Thyroid gland (tissue), 4 donors: ENCODE measurements at regions not wholly inside any gene's neighbourhood (a gene's known extent, or its start where the extent isn't known, plus 50 kb on each side); places are given as distances from the start of the nearest gene placed in this dataset.

Experiments
- DNase-seq, 2 donors: peaks; one replicate each; pipeline ENCODE4 v3.0.0-alpha.2; 2019
- H3K27ac ChIP-seq, 3 donors: fragments of 200-600 bp; sonication (generic); 1 replicate in 2 of 3; 2 replicates in 1 of 3; pipeline ENCODE4 v1.5.1; 2016 to 2019; ENCODE audit warnings: mild to moderate bottlenecking in 1 of 3, moderate library complexity in 1 of 3
- H3K27me3 ChIP-seq: fragments of 200-600 bp; sonication (generic); one replicate; pipeline ENCODE4 v1.5.1; 2019
- H3K36me3 ChIP-seq, 2 donors: fragments of 200-600 bp; sonication (generic); one replicate each; pipeline ENCODE4 v1.5.1; 2016 to 2019
- H3K4me1 ChIP-seq, 2 donors: fragments of 200-600 bp; sonication (generic); one replicate each; pipeline ENCODE4 v1.5.1; 2017 to 2019
- H3K4me3 ChIP-seq, 3 donors: fragments of 200-600 bp; sonication (generic); replicated peaks in 1 of 3; 1 replicate in 2 of 3; 2 replicates in 1 of 3; pipeline ENCODE4 v1.5.1; 2016; ENCODE audit warnings: mild to moderate bottlenecking in 1 of 3
- H3K9me3 ChIP-seq: fragments of 200-600 bp; sonication (generic); one replicate; pipeline ENCODE4 v1.5.1; 2017
- CTCF ChIP-seq, 6 experiments: fragments of 200-600 bp in 3 of 6; fragments of 450-650 bp in 3 of 6; sonication (generic) in 3 of 6; IDR thresholded peaks; one replicate each; pipeline ENCODE4 v1.5.1; 2016 to 2019; ENCODE audit warnings: antibody characterized with exemption in 6 of 6, mild to moderate bottlenecking in 2 of 6, inconsistent platforms in 1 of 6, moderate library complexity in 1 of 6
- POLR2A ChIP-seq, 2 donors: fragments of 450-650 bp; IDR thresholded peaks; one replicate each; pipeline ENCODE4 v1.6.1; 2017; ENCODE audit warnings: antibody characterized with exemption in 2 of 2, mild to moderate bottlenecking in 2 of 2, moderate library complexity in 1 of 2
- WGBS, 2 donors: methylation state at CpG; one replicate each; pipeline ENCODE4 v1.1.5; 2017; 5-methylcytosine and 5-hydroxymethylcytosine counted together
- intact Hi-C: fragments of 100-400 bp; cut with DNase I; formaldehyde crosslinking; loops from one replicate; pipeline ENCODE4 v1.15.1; 2023

DNA sequence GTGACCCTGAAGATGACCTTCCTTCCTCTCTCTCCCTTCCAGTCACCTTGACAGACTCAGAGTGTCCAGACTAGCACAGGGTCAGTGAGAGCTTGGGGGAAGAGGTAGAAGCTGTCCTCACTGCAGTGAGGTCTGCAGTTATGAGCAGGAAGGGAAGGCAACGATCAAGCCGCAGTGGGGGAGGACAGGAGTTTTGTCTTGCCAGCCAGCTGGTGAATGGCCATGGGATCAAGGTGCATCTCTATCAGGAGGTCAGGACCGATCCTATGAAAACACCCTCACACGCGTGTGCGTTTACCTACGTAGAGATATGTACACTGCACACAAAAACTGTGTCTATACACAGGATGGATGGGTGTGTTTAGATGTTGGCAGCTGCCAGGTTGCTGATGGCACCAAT, 83.2 kb downstream of the THNSL2 start:
- Histone ChIP-seq H3K4me1 (no peaks in the 10 kb centered on the region), H3K36me3 (no peaks in the 10 kb centered on the region), H3K4me3 (no peak overlapping the region), H3K9me3 (no peaks in the 10 kb centered on the region), H3K27ac (no peak overlapping the region), H3K27me3 (no peaks in the 10 kb centered on the region)
- intact Hi-C loops, result no loop called here
- DNase-seq, result no peak
- WGBS, 2 donors, result 93 to 95% methylated on average over 7 of the region's 7 CpGs
- TF ChIP-seq POLR2A (IDR thresholded peaks at IDR 0.05) (no peak), CTCF (IDR thresholded peaks at IDR 0.05) (no peak)

GRCh38 chr2:88252646-88253045, 82.5 kb downstream of the THNSL2 start:
- H3K4me3 ChIP-seq, result no peak overlapping the region
- no peak overlapping the region for H3K27ac ChIP-seq
- no peaks in the 10 kb centered on the region for H3K36me3 ChIP-seq
- H3K4me1 ChIP-seq, result no peaks in the 10 kb centered on the region
- no peak for DNase-seq
- intact Hi-C loops, result no loop called here
- H3K27me3 ChIP-seq, result no peaks in the 10 kb centered on the region
- 28 to 35% methylated on average over 5 of the region's 5 CpGs for WGBS, 2 donors
- TF ChIP-seq POLR2A (IDR thresholded peaks at IDR 0.05), result no peak
- TF ChIP-seq CTCF (IDR thresholded peaks at IDR 0.05), result no peak
- no peaks in the 10 kb centered on the region for H3K9me3 ChIP-seq

DNA sequence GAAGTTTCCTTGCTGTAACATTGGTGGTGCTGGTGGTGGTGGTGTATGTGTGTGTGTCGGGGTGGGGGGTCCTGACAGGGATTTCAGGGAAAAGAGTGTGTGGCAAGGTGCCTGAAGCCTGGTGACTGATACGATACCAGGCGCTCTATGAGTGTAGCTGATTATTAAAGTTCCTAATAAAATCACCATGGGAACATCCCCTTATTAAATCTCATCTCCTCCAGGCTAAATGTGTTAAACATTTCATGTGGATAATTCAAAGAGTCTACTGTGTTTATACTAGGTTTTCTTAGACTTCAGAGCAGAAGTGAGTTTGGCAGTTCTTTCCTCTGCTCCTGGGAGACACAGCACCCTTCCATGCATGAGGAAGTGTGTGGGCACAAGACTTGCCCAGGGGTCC, 82.0 kb downstream of the THNSL2 start:
- Histone ChIP-seq H3K9me3 (no peaks in the 10 kb centered on the region), H3K27me3 (no peaks in the 10 kb centered on the region), H3K27ac (no peak overlapping the region), H3K36me3 (no peaks in the 10 kb centered on the region), H3K4me3 (no peak overlapping the region), H3K4me1 (no peaks in the 10 kb centered on the region)
- intact Hi-C loops, result no loop called here
- WGBS, 2 donors, result 89 to 97% methylated on average over 3 of the region's 3 CpGs
- no peak for TF ChIP-seq CTCF (IDR thresholded peaks at IDR 0.05)
- TF ChIP-seq POLR2A (IDR thresholded peaks at IDR 0.05), result no peak
- no peak for DNase-seq

DNA sequence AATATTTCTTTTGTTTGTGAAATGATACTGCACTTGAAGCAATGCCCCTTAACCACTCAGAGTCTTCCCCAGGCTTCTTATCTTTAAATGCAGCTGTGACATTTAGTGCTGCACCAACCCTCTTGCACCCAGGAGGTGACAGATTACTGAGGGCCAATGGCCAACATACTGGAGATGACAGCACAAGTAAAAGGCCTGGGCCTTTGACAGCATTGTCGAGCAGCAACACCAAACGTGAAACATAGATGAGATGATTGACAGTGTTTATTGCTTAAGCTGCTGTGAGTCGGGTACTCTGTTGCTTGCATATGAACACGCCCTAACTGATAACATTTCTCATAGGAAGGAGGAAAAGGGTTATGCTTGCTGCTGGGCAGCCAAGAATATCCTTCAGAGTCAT, 80.3 kb downstream of the THNSL2 start:
- no peak overlapping the region for H3K4me3 ChIP-seq
- intact Hi-C loops, result no loop called here
- H3K27ac ChIP-seq, result no peak overlapping the region
- no peak for TF ChIP-seq CTCF (IDR thresholded peaks at IDR 0.05)
- TF ChIP-seq POLR2A (IDR thresholded peaks at IDR 0.05), result no peak
- H3K27me3 ChIP-seq, result no peaks in the 10 kb centered on the region
- 80 to 87% methylated on average over 4 of the region's 4 CpGs for WGBS, 2 donors
- no peaks in the 10 kb centered on the region for H3K4me1 ChIP-seq
- no peak for DNase-seq
- H3K9me3 ChIP-seq, result no peaks in the 10 kb centered on the region
- H3K36me3 ChIP-seq, result no peaks in the 10 kb centered on the region

DNA sequence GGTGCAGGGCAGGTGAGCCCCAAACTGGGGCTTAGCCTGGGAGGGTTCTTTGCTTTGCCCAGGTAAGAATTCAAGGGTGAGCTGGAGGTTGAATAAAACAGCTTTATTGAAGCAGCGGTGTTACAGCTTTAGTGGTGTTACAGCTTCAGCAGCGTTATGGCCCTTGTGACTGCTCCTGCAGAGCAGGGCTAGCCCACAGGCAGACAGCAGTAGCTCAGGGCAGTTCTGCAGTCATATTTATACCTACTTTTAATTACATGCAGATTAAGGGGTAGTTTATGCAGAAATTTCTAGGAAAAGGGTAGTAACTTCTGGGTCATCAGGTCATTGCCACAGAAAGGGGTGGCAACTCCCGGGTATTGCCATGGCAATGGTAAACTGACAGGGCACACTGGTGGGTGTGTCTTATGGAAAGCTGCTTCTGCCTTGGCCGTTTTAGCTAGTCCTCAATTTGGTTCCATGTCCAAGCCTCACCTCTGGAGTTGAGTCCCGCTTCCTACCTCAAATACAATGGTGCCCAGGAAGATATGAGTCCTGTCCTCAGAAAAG, 78.2 kb downstream of the THNSL2 start:
- no peak for TF ChIP-seq POLR2A (IDR thresholded peaks at IDR 0.05)
- no peak for TF ChIP-seq CTCF (IDR thresholded peaks at IDR 0.05)
- Histone ChIP-seq H3K9me3 (no peaks in the 10 kb centered on the region), H3K27me3 (no peaks in the 10 kb centered on the region), H3K36me3 (no peaks in the 10 kb centered on the region), H3K4me3 (no peak overlapping the region), H3K27ac (no peak overlapping the region), H3K4me1 (no peaks in the 10 kb centered on the region)
- no peak for DNase-seq
- intact Hi-C loops, result no loop called here
- 73 to 87% methylated on average over 5 of the region's 5 CpGs for WGBS, 2 donors
